B cell (primary cell): ENCODE measurements at regions not wholly inside any gene's neighbourhood (a gene's known extent, or its start where the extent isn't known, plus 50 kb on each side); places are given as distances from the start of the nearest gene placed in this dataset.

Experiments used
- ATAC-seq: fragments of 200-7000 bp; cut with Tn5 transposase; one replicate; pipeline ENCODE4 v1.10.0; 2021; ENCODE audit warnings: low read depth, mild to moderate bottlenecking, moderate number of reproducible peaks, moderate library complexity
- CTCF ChIA-PET: fragments of 350-600 bp; sonication (Branson Sonifier 250); formaldehyde crosslinking; loops from one replicate; lab custom pipeline; 2021; ENCODE audit warnings: antibody characterized with exemption, inconsistent platforms; lab: Charles Lee
- POLR2A ChIA-PET: fragments of 350-600 bp; sonication (Branson Sonifier 250); formaldehyde crosslinking; loops from one replicate; lab custom pipeline; 2021; ENCODE audit warnings: antibody characterized with exemption; lab: Charles Lee
- DNase-seq: peaks from one replicate; pipeline ENCODE4 v3.0.0; 2013
- H2AFZ ChIP-seq: 2 replicates; pipeline ENCODE4 v1.6.1; 2012; ENCODE audit warnings: mild to moderate bottlenecking, low read depth, low read length; ENCODE audit not compliant: insufficient read depth, poor library complexity, severe bottlenecking
- H3K27ac ChIP-seq, 2 donors: 1 replicate in 1 of 2; 2 replicates in 1 of 2; pipeline ENCODE4 v1.5.1; 2012 to 2013; ENCODE audit warnings: low read length in 2 of 2, mild to moderate bottlenecking in 2 of 2, moderate library complexity in 1 of 2
- H3K27me3 ChIP-seq, 4 experiments: fragments of 200-600 bp in 1 of 4; sonication (generic) in 1 of 4; replicated peaks in 1 of 4; 1 replicate in 2 of 4; 2 replicates in 2 of 4; pipeline versions ENCODE4 v1.6.1 to v1.7.0; 2013 to 2016; ENCODE audit warnings: low read length in 3 of 4, mild to moderate bottlenecking in 2 of 4, mixed read lengths in 1 of 4, moderate library complexity in 1 of 4; ENCODE audit not compliant: insufficient read depth in 4 of 4, control insufficient read depth in 3 of 4; ENCODE audit errors: control extremely low read depth in 1 of 4
- H3K36me3 ChIP-seq, 2 experiments: replicated peaks in 1 of 2; 1 replicate in 1 of 2; 2 replicates in 1 of 2; pipeline versions ENCODE4 v1.6.1 to v1.7.1; 2013; ENCODE audit warnings: low read length in 1 of 2; ENCODE audit not compliant: insufficient read depth in 2 of 2, control insufficient read depth in 1 of 2; ENCODE audit errors: control extremely low read depth in 1 of 2, extremely low read depth in 1 of 2
- H3K4me1 ChIP-seq, 2 donors: fragments of 200-600 bp in 1 of 2; sonication (generic) in 1 of 2; 1 replicate in 1 of 2; 2 replicates in 1 of 2; pipeline versions ENCODE4 v1.5.1 to v1.6.1; 2013 to 2017; ENCODE audit warnings: low read length in 2 of 2; ENCODE audit not compliant: control insufficient read depth in 2 of 2, insufficient read depth in 2 of 2
- H3K4me2 ChIP-seq: replicated peaks from 2 replicates; pipeline ENCODE3; 2012; ENCODE audit warnings: mild to moderate bottlenecking, low read depth, low read length; ENCODE audit not compliant: poor library complexity, severe bottlenecking
- H3K4me3 ChIP-seq, 5 experiments: fragments of 200-600 bp in 1 of 5; sonication (generic) in 1 of 5; 1 replicate in 3 of 5; 2 replicates in 2 of 5; pipeline versions ENCODE4 v1.5.1 to v1.7.0; 2011 to 2016; ENCODE audit warnings: low read length in 4 of 5, mild to moderate bottlenecking in 4 of 5, low read depth in 2 of 5, control low read depth in 1 of 5, moderate library complexity in 1 of 5; ENCODE audit not compliant: insufficient read depth in 1 of 5; ENCODE audit errors: control extremely low read depth in 1 of 5, extremely low read depth in 1 of 5
- H3K79me2 ChIP-seq: fragments of 200-600 bp; sonication (generic); one replicate; pipeline ENCODE4 v1.6.0; 2016; ENCODE audit warnings: low read length; ENCODE audit not compliant: control insufficient read depth, insufficient read depth
- H3K9ac ChIP-seq: fragments of 200-600 bp; sonication (generic); 2 replicates; pipeline ENCODE4 v1.6.1; 2017; ENCODE audit warnings: mild to moderate bottlenecking, low read length, moderate library complexity
- H3K9me3 ChIP-seq, 3 donors: one replicate each; pipeline versions ENCODE4 v1.6.1 to v1.7.1; 2013; ENCODE audit warnings: low read length in 2 of 3; ENCODE audit not compliant: control insufficient read depth in 2 of 3, insufficient read depth in 1 of 3; ENCODE audit errors: control extremely low read depth in 1 of 3
- H4K20me1 ChIP-seq: 2 replicates; pipeline ENCODE4 v1.6.0; 2012; ENCODE audit warnings: mild to moderate bottlenecking, low read length; ENCODE audit not compliant: insufficient read depth, control insufficient read depth, poor library complexity, severe bottlenecking
- H3K27ac Mint-ChIP-seq: one replicate; pipeline ENCODE4 v1.8.0; 2021; ENCODE audit warnings: mixed read lengths
- H3K27me3 Mint-ChIP-seq: one replicate; pipeline ENCODE4 v1.8.0; 2021; ENCODE audit warnings: mixed read lengths
- H3K4me1 Mint-ChIP-seq: one replicate; pipeline ENCODE4 v1.8.0; 2021; ENCODE audit warnings: mixed read lengths
- H3K4me3 Mint-ChIP-seq: one replicate; pipeline ENCODE4 v1.8.0; 2021; ENCODE audit warnings: mixed read lengths
- H3K9me3 Mint-ChIP-seq: one replicate; pipeline ENCODE4 v1.8.0; 2022; ENCODE audit warnings: mixed read lengths; ENCODE audit not compliant: insufficient read depth
- CTCF ChIP-seq: fragments of 200-600 bp; IDR thresholded peaks from one replicate; pipeline ENCODE4 v1.8.0; 2022; ENCODE audit warnings: antibody characterized with exemption, mild to moderate bottlenecking
- EZH2 ChIP-seq: IDR thresholded peaks from 2 replicates; pipeline ENCODE4 v1.6.1; 2012; ENCODE audit warnings: borderline replicate concordance, low read depth, mild to moderate bottlenecking, moderate library complexity, low read length; ENCODE audit not compliant: insufficient read depth, poor library complexity, severe bottlenecking
- WGBS: methylation state at CpG from one replicate; pipeline ENCODE4 v1.1.5; 2013; ENCODE audit warnings: missing lambda C conversion rate; ENCODE audit not compliant: insufficient coverage; 5-methylcytosine and 5-hydroxymethylcytosine counted together
- intact Hi-C: fragments of 100-400 bp; cut with micrococcal nuclease; formaldehyde crosslinking; loops from one replicate; pipeline ENCODE4 v1.10.0; 2022

GRCh38 chr3:117809186-117810081 is 1099.9 kb downstream of the TUSC7 start:
- H4K20me1 ChIP-seq, result no peaks in the 10 kb centered on the region
- intact Hi-C loops, result no loop called here
- no peaks in the 10 kb centered on the region for H3K27me3 ChIP-seq
- WGBS, result no CpG with 5 or more reads among the region's 1 CpG
- no peaks in the 10 kb centered on the region for H3K79me2 ChIP-seq
- no peak overlapping the region for H2AFZ ChIP-seq
- H3K9me3 Mint-ChIP-seq, result peaks cover 2% of the 10 kb centered on the region
- H3K27ac ChIP-seq, result no peak overlapping the region
- TF ChIP-seq EZH2 (no peak), CTCF (no peak)
- ATAC-seq (no peak), DNase-seq (no peak)
- no peak overlapping the region for H3K9ac ChIP-seq
- no peaks in the 10 kb centered on the region for H3K4me1 Mint-ChIP-seq
- no peak overlapping the region for H3K4me3 Mint-ChIP-seq
- H3K27ac Mint-ChIP-seq, result no peak overlapping the region
- ChIA-PET CTCF (no interaction called here), POLR2A (no interaction called here)
- H3K4me1 ChIP-seq, result no peaks in the 10 kb centered on the region
- H3K4me2 ChIP-seq, result no peak overlapping the region
- no peaks in the 10 kb centered on the region for H3K36me3 ChIP-seq
- H3K4me3 ChIP-seq, result no peak overlapping the region
- H3K27me3 Mint-ChIP-seq, result no peaks in the 10 kb centered on the region
- H3K9me3 ChIP-seq, result no peaks in the 10 kb centered on the region

DNA sequence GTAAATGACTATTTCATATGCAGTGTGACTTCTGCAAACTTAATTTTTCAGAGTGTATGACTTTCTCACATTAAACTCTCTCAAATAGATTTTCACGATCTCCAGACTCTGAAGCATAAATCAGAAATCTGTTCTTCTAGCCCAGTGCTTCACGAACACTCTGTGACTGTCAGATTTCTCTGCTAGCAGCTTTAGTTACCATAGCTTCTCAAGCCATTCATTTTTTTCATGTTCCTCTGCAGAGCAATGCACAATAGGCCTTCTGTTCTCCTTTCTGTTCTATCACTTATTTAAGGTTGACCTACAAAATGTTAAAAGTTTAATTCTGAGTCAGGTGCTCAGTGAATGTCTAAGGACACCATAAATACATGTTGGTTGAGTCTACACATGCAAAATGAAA is 1102.2 kb downstream of the TUSC7 start:
- ChIA-PET POLR2A (no interaction called here), CTCF (no interaction called here)
- Histone ChIP-seq H3K27me3 (no peaks in the 10 kb centered on the region), H3K36me3 (no peaks in the 10 kb centered on the region), H3K27ac (no peak overlapping the region), H3K4me2 (no peak overlapping the region), H4K20me1 (no peaks in the 10 kb centered on the region), H3K79me2 (no peaks in the 10 kb centered on the region), H3K9me3 (no peaks in the 10 kb centered on the region), H3K4me3 (no peak overlapping the region), H2AFZ (no peak overlapping the region), H3K4me1 (no peaks in the 10 kb centered on the region), H3K9ac (no peak overlapping the region)
- Mint-ChIP-seq H3K27ac (no peak overlapping the region), H3K27me3 (no peaks in the 10 kb centered on the region), H3K4me1 (no peaks in the 10 kb centered on the region), H3K4me3 (no peak overlapping the region), H3K9me3 (peaks cover 2% of the 10 kb centered on the region)
- intact Hi-C loops, result no loop called here
- TF ChIP-seq CTCF (no peak), EZH2 (no peak)
- ATAC-seq (no peak), DNase-seq (no peak)
- WGBS, result 80% methylated on average over 2 of the region's 2 CpGs
